Lower lobe of right lung (tissue), 2 donors: ENCODE measurements at regions not wholly inside any gene's neighbourhood (a gene's known extent, or its start where the extent isn't known, plus 50 kb on each side); places are given as distances from the start of the nearest gene placed in this dataset.

ENCODE experiments used
- ATAC-seq, 2 donors: fragments of 200-7000 bp; cut with Tn5 transposase; one replicate each; pipeline ENCODE4 v1.9.1; 2020 to 2022; ENCODE audit warnings: mild to moderate bottlenecking in 2 of 2, moderate library complexity in 2 of 2
- DNase-seq: peaks from one replicate; pipeline ENCODE4 v3.0.0-alpha.2; 2020
- H3K27ac ChIP-seq: fragments of 200-600 bp; one replicate; pipeline ENCODE4 v1.8.0; 2022
- H3K27me3 ChIP-seq: fragments of 200-600 bp; one replicate; pipeline ENCODE4 v1.8.0; 2022; ENCODE audit warnings: low read depth
- H3K36me3 ChIP-seq: fragments of 200-600 bp; one replicate; pipeline ENCODE4 v1.8.0; 2022; ENCODE audit warnings: mild to moderate bottlenecking
- H3K4me1 ChIP-seq: fragments of 200-600 bp; one replicate; pipeline ENCODE4 v1.8.0; 2022
- H3K4me3 ChIP-seq: fragments of 200-600 bp; one replicate; pipeline ENCODE4 v1.8.0; 2022; ENCODE audit warnings: mild to moderate bottlenecking
- H3K9me3 ChIP-seq: fragments of 200-600 bp; one replicate; pipeline ENCODE4 v1.8.0; 2022
- intact Hi-C: fragments of 100-400 bp; cut with DNase I; formaldehyde crosslinking; loops from one replicate; pipeline ENCODE4 v1.11.0; 2022
- TF ChIP-seq, protein P1 (sequence below): fragments of 200-600 bp; IDR thresholded peaks from one replicate; pipeline ENCODE4 v1.8.0; 2022; ENCODE audit warnings: antibody characterized with exemption, mild to moderate bottlenecking
- donor health status: DM: no; HTN: yes; CAD: no; lungs with severe emphysema.

DNA sequence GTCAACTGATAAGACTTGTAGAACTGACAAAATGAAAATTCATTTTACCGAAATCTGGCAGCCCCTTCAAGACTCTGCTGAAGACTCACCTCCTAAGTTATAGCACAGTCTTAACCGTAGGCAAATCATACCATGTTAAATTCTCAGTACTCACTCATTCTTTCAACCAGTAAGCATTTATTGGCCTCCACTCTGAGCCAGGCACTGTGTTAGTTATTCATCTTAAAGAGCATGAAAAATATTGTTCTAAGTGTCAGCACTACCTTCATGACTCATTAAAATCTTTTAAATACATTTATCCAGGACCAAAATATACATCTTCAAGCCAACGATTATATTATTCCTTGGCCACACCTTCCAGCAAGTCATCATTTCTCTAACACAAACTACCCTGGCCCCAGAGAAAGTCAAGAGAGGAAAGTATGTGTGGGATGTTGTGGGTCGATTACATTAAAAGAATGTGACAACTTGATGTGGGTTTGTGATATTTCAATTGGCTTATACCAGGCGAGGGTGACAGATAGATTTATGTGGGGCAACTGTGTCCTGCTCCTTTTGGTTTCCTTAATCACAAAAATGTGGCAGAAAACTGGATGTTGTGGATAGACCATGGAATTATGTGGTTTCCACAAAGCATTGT is 55.0 kb downstream of the TMEM30B start:
- Histone ChIP-seq H3K4me1 (no peaks in the 10 kb centered on the region), H3K9me3 (no peaks in the 10 kb centered on the region), H3K27me3 (no peaks in the 10 kb centered on the region), H3K27ac (no peak overlapping the region), H3K36me3 (no peaks in the 10 kb centered on the region), H3K4me3 (no peak overlapping the region)
- TF ChIP-seq, protein P1, sequence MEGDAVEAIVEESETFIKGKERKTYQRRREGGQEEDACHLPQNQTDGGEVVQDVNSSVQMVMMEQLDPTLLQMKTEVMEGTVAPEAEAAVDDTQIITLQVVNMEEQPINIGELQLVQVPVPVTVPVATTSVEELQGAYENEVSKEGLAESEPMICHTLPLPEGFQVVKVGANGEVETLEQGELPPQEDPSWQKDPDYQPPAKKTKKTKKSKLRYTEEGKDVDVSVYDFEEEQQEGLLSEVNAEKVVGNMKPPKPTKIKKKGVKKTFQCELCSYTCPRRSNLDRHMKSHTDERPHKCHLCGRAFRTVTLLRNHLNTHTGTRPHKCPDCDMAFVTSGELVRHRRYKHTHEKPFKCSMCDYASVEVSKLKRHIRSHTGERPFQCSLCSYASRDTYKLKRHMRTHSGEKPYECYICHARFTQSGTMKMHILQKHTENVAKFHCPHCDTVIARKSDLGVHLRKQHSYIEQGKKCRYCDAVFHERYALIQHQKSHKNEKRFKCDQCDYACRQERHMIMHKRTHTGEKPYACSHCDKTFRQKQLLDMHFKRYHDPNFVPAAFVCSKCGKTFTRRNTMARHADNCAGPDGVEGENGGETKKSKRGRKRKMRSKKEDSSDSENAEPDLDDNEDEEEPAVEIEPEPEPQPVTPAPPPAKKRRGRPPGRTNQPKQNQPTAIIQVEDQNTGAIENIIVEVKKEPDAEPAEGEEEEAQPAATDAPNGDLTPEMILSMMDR, result no peak
- ATAC-seq (no peak), DNase-seq (no peak)
- intact Hi-C loops, result no loop called here

DNA sequence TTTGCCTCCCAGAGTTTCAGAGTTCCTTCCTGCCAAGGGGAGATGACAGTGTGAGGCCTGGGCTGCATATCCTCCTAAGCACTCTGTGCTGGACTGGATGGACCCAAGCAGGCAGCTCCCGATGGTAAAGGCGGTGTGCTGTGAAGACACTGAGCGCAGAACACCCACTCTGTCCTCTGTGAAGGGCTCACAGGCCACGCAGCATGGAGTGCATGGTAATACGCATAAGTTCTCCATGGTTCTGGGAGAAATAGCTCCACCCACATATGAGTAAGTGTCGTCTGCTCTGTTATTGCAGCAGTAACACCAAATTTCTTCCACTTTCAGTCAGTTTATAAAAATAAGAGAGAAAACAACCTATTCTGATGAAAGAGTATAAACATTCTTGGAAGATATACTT is 55.8 kb downstream of the TMEM30B start:
- H3K9me3 ChIP-seq, result no peaks in the 10 kb centered on the region
- no peaks in the 10 kb centered on the region for H3K4me1 ChIP-seq
- H3K27me3 ChIP-seq, result no peaks in the 10 kb centered on the region
- intact Hi-C loops, result no loop called here
- peak; percentile 16 to 52 for ATAC-seq
- no peak overlapping the region for H3K27ac ChIP-seq
- TF ChIP-seq, protein P1, result no peak
- DNase-seq, result no peak
- H3K4me3 ChIP-seq, result no peak overlapping the region
- H3K36me3 ChIP-seq, result no peaks in the 10 kb centered on the region

DNA sequence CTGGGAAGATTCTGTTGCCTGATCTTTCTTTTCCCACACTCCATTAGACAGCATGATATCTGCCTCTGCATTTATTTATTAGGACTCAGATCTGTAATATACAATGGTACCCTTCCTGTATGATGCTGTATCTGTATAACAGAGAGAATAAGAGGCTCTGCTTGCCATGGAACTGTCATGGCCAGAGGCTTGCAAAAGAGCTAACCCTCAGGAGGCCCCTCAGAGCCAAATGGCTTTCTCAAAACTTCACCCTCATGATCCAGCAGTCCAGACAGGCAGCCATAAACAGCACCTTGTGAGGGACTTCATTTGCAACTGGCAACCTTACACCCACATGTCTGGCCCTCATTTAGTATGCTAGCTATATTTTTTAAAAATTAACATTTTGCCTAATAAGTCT is 57.6 kb downstream of the TMEM30B start:
- Histone ChIP-seq H3K9me3 (no peaks in the 10 kb centered on the region), H3K27ac (no peak overlapping the region), H3K4me3 (no peak overlapping the region), H3K4me1 (no peaks in the 10 kb centered on the region), H3K36me3 (no peaks in the 10 kb centered on the region), H3K27me3 (no peaks in the 10 kb centered on the region)
- intact Hi-C loops, result no loop called here
- no peak for DNase-seq
- TF ChIP-seq, protein P1, result no peak
- ATAC-seq, result no peak

DNA sequence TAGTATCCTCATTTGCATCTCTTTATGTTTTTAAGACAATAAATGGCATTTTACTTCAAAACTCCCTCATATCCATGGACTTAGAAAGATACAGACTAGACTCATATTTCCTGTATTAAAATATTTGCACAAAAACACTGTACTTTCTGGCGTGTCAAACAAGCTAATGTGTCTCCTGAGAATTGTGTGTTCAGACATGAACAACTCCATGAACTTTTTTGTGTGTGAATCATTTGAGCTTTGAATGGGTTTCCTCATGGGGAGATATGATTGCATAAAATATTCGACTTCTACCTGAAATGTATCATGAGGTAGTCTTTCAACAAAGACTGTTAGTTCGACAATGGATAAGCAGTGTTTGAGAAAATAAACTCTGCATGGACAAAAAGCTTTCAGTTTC is 58.8 kb downstream of the TMEM30B start:
- H3K36me3 ChIP-seq, result no peaks in the 10 kb centered on the region
- DNase-seq, result no peak
- TF ChIP-seq, protein P1, result no peak
- no peaks in the 10 kb centered on the region for H3K4me1 ChIP-seq
- H3K27ac ChIP-seq, result no peak overlapping the region
- ATAC-seq, result no peak
- H3K27me3 ChIP-seq, result no peaks in the 10 kb centered on the region
- no peak overlapping the region for H3K4me3 ChIP-seq
- intact Hi-C loops, result no loop called here
- no peaks in the 10 kb centered on the region for H3K9me3 ChIP-seq

DNA sequence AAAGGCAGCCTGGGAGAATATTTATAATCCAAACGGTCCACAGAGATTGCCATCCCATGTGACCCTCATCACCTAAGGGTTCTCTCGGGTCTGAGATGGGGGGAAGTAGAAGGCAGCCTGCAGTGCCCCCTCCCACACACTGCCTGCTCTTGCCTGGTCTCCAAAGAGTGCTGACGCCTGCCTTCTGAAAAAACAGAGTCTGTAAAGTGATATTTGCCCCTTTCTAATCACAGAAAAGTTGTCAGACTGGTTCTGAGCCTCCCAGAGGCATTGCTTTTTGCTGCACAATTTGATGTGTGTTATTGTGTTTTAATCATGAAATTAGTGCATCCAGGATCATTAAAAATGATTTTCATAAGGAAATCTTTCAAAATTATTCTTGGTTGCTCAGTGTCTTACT is 59.2 kb downstream of the TMEM30B start:
- DNase-seq, result no peak
- Histone ChIP-seq H3K4me3 (no peak overlapping the region), H3K36me3 (no peaks in the 10 kb centered on the region), H3K9me3 (no peaks in the 10 kb centered on the region), H3K27ac (no peak overlapping the region), H3K27me3 (no peaks in the 10 kb centered on the region), H3K4me1 (no peaks in the 10 kb centered on the region)
- intact Hi-C loops, result no loop called here
- no peak for ATAC-seq
- TF ChIP-seq, protein P1, result no peak
